ENCODE measurements at regions not wholly inside any gene's neighbourhood (a gene's known extent, or its start where the extent isn't known, plus 50 kb on each side); places are given as distances from the start of the nearest gene placed in this dataset.

DNA sequence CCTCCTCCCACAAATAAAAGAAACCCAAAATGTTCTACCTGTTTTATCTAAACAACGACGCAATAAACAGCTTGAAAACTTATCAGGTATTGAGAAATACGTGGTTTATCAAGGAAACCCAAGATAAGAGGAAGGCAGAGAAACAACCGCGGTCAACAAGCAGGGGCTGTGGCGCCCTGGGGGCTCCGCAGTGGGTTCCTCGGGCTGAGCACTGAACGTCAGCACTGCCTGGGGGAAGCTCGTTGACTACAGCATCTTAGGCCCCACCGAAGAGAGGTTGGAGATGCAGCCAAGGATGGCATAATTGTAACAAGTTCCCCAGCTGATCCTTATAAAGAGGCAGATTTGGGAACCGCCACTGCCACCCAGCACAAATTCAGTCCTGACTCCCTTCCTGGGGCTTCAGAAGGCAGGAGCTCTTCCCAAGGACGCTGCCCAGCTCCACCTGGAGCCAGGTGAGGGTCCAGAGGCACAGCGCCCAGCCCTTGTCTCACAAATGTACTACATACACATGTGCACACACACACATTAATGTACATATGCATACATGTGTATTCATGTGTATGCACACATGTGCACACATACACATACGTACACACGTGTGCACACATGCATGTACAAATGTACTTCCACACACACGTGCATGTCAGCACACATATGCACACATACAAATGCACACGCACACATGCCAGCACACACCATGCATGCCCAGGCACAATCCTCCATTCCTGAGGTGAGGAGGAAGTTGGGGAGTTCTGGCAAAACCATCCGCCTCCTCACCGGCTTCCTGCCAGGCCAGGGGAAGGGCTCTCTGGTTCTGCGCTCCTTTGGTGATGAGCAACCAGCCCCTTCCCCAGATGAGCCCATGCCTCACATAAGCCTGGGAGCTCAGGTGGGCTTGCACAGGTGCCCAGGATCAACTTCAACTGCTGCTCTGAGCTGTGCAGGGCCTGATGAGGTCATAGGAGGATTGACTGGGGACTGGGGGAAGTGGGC is 251.1 kb downstream of the NPHP4 start:
- no peaks in the 10 kb centered on the region for H3K36me3 ChIP-seq (ENCODE audit: control insufficient read depth, insufficient read depth, low read length)
- H3K9me3 ChIP-seq (ENCODE audit: control insufficient read depth, low read length), result no peaks in the 10 kb centered on the region
- no peaks in the 10 kb centered on the region for H3K4me1 ChIP-seq (ENCODE audit: control insufficient read depth, insufficient read depth, low read length, poor library complexity, severe bottlenecking)
- no peak overlapping the region for H3K27ac ChIP-seq (ENCODE audit: low read depth, low read length, severe bottlenecking)
- H3K4me3 ChIP-seq (ENCODE audit: extremely low read depth, insufficient read depth, low read length, poor library complexity, severe bottlenecking), result no peak overlapping the region
- WGBS, 2 experiments (ENCODE audit: insufficient coverage in 2 of 2), result 90 to 91% methylated on average over 15 to 19 of the region's 21 CpGs

GRCh38 chr1:5740450-5740849 is 251.8 kb downstream of the NPHP4 start:
- Histone ChIP-seq H3K9me3 (ENCODE audit: control insufficient read depth, low read length) (no peaks in the 10 kb centered on the region), H3K27ac (ENCODE audit: low read depth, low read length, severe bottlenecking) (no peak overlapping the region), H3K4me3 (ENCODE audit: extremely low read depth, insufficient read depth, low read length, poor library complexity, severe bottlenecking) (no peak overlapping the region), H3K4me1 (ENCODE audit: control insufficient read depth, insufficient read depth, low read length, poor library complexity, severe bottlenecking) (no peaks in the 10 kb centered on the region), H3K36me3 (ENCODE audit: control insufficient read depth, insufficient read depth, low read length) (no peaks in the 10 kb centered on the region)
- WGBS, 2 experiments (ENCODE audit: insufficient coverage in 2 of 2), result 94 to 96% methylated on average over 4 to 7 of the region's 7 CpGs

DNA sequence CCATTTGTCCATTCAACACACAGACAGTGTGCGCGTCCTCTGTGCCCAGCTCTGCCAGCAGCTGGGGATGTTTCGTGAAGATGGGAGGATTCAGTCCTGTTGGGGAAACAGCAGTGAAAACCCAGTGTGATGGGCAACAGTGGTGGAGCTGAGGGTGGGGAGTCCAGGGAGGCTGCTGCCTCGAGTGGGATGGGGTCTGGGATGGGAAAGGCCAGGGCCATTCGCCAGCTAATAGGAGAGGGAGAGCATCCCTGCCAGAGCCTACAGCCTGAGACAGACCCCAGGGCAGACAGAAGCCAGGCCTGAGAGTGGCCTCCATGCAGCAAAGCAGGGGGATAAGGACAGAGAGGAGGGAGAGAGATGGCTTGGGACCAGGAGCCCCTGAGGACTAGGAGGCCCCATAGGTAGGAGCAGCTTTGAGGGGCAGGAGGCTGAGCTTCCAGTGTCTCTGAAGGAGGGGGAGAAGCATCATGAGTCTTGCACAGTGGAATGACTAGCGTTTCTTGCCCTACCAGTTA is 252.6 kb downstream of the NPHP4 start:
- Histone ChIP-seq H3K27ac (ENCODE audit: low read depth, low read length, severe bottlenecking) (no peak overlapping the region), H3K4me3 (ENCODE audit: extremely low read depth, insufficient read depth, low read length, poor library complexity, severe bottlenecking) (no peak overlapping the region), H3K9me3 (ENCODE audit: control insufficient read depth, low read length) (no peaks in the 10 kb centered on the region), H3K4me1 (ENCODE audit: control insufficient read depth, insufficient read depth, low read length, poor library complexity, severe bottlenecking) (no peaks in the 10 kb centered on the region), H3K36me3 (ENCODE audit: control insufficient read depth, insufficient read depth, low read length) (no peaks in the 10 kb centered on the region)
- 76 to 79% methylated on average over 5 to 6 of the region's 6 CpGs for WGBS, 2 experiments (ENCODE audit: insufficient coverage in 2 of 2)

- Histone ChIP-seq H3K36me3 (ENCODE audit: control insufficient read depth, insufficient read depth, low read length) (no peaks in the 10 kb centered on the region), H3K4me1 (ENCODE audit: control insufficient read depth, insufficient read depth, low read length, poor library complexity, severe bottlenecking) (no peaks in the 10 kb centered on the region)
- WGBS, 2 experiments (ENCODE audit: insufficient coverage in 2 of 2), result 88 to 95% methylated on average over 6 to 8 of the region's 8 CpGs
These were observed 253.2 kb downstream of the NPHP4 start for GRCh38 chr1:5738911-5739462.

DNA sequence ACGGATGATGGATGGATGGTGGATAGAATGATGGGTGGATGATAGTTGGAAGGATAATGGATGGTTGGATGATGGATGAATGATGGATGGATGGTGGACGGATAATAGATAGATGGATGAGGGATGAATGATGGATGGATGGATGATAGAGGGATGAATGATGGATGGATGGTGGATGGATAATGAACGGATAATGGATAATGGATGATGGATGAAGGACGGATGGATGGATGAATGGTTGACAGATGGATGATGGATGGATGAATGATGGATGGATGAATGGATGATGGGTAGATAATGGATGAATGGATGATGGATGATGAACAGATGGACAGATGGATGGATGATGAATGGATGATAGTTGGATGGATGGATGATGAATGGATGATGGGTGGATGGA is 255.1 kb downstream of the NPHP4 start:
- WGBS, 2 experiments (ENCODE audit: insufficient coverage in 2 of 2), result 74 to 77% methylated on average over 4 of the region's 4 CpGs
- no peaks in the 10 kb centered on the region for H3K36me3 ChIP-seq (ENCODE audit: control insufficient read depth, insufficient read depth, low read length)
- no peak overlapping the region for H3K4me3 ChIP-seq (ENCODE audit: extremely low read depth, insufficient read depth, low read length, poor library complexity, severe bottlenecking)
- no peaks in the 10 kb centered on the region for H3K4me1 ChIP-seq (ENCODE audit: control insufficient read depth, insufficient read depth, low read length, poor library complexity, severe bottlenecking)
- no peak overlapping the region for H3K27ac ChIP-seq (ENCODE audit: low read depth, low read length, severe bottlenecking)
- no peaks in the 10 kb centered on the region for H3K9me3 ChIP-seq (ENCODE audit: control insufficient read depth, low read length)

More at GRCh38 chr1:5738911-5739462, 253.2 kb downstream of the NPHP4 start:
- Histone ChIP-seq H3K9me3 (ENCODE audit: control insufficient read depth, low read length) (no peaks in the 10 kb centered on the region), H3K4me3 (ENCODE audit: extremely low read depth, insufficient read depth, low read length, poor library complexity, severe bottlenecking) (no peak overlapping the region), H3K27ac (ENCODE audit: low read depth, low read length, severe bottlenecking) (no peak overlapping the region)

DNA sequence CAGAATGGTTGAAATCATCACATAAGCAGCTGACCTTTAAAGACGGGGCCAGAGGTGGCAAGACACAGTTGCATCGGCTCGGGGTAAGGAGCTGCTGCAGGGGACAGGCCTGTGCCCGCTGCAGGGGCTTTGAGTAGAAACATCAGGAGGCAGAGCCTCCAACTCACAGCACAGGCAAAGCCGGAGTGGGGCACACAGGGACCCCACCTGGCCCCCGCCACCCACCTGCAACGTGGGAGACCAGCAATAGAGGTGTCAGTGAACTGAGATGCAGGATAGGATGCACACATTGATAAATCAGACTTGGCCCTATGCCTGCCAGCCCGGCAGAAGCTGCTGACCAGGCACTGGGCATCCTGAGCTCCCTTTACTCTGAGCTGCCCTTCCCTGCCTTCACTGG is 257.2 kb downstream of the NPHP4 start:
- 82 to 86% methylated on average over 8 of the region's 8 CpGs for WGBS, 2 experiments (ENCODE audit: insufficient coverage in 2 of 2)
- Histone ChIP-seq H3K4me1 (ENCODE audit: control insufficient read depth, insufficient read depth, low read length, poor library complexity, severe bottlenecking) (no peaks in the 10 kb centered on the region), H3K27ac (ENCODE audit: low read depth, low read length, severe bottlenecking) (no peak overlapping the region), H3K4me3 (ENCODE audit: extremely low read depth, insufficient read depth, low read length, poor library complexity, severe bottlenecking) (no peak overlapping the region), H3K9me3 (ENCODE audit: control insufficient read depth, low read length) (no peaks in the 10 kb centered on the region), H3K36me3 (ENCODE audit: control insufficient read depth, insufficient read depth, low read length) (no peaks in the 10 kb centered on the region)

- Histone ChIP-seq H3K4me3 (ENCODE audit: extremely low read depth, insufficient read depth, low read length, poor library complexity, severe bottlenecking) (no peak overlapping the region), H3K27ac (ENCODE audit: low read depth, low read length, severe bottlenecking) (no peak overlapping the region), H3K9me3 (ENCODE audit: control insufficient read depth, low read length) (no peaks in the 10 kb centered on the region), H3K36me3 (ENCODE audit: control insufficient read depth, insufficient read depth, low read length) (no peaks in the 10 kb centered on the region), H3K4me1 (ENCODE audit: control insufficient read depth, insufficient read depth, low read length, poor library complexity, severe bottlenecking) (no peaks in the 10 kb centered on the region)
- WGBS, 2 experiments (ENCODE audit: insufficient coverage in 2 of 2), result 82 to 92% methylated on average over 3 to 7 of the region's 8 CpGs
These were observed 257.8 kb downstream of the NPHP4 start for GRCh38 chr1:5734414-5734813.

GRCh38 chr1:5733596-5733995 is 258.6 kb downstream of the NPHP4 start:
- 83 to 88% methylated on average over 9 to 12 of the region's 13 CpGs for WGBS, 2 experiments (ENCODE audit: insufficient coverage in 2 of 2)
- H3K4me3 ChIP-seq (ENCODE audit: extremely low read depth, insufficient read depth, low read length, poor library complexity, severe bottlenecking), result no peak overlapping the region
- no peaks in the 10 kb centered on the region for H3K36me3 ChIP-seq (ENCODE audit: control insufficient read depth, insufficient read depth, low read length)
- H3K9me3 ChIP-seq (ENCODE audit: control insufficient read depth, low read length), result no peaks in the 10 kb centered on the region
- H3K27ac ChIP-seq (ENCODE audit: low read depth, low read length, severe bottlenecking), result no peak overlapping the region
- H3K4me1 ChIP-seq (ENCODE audit: control insufficient read depth, insufficient read depth, low read length, poor library complexity, severe bottlenecking), result no peaks in the 10 kb centered on the region

GRCh38 chr1:5731110-5731423 is 261.2 kb downstream of the NPHP4 start:
- 88 to 91% methylated on average over 3 to 5 of the region's 5 CpGs for WGBS, 2 experiments (ENCODE audit: insufficient coverage in 2 of 2)
- Histone ChIP-seq H3K36me3 (ENCODE audit: control insufficient read depth, insufficient read depth, low read length) (no peaks in the 10 kb centered on the region), H3K4me3 (ENCODE audit: extremely low read depth, insufficient read depth, low read length, poor library complexity, severe bottlenecking) (no peak overlapping the region), H3K27ac (ENCODE audit: low read depth, low read length, severe bottlenecking) (no peak overlapping the region), H3K4me1 (ENCODE audit: control insufficient read depth, insufficient read depth, low read length, poor library complexity, severe bottlenecking) (no peaks in the 10 kb centered on the region), H3K9me3 (ENCODE audit: control insufficient read depth, low read length) (no peaks in the 10 kb centered on the region)

GRCh38 chr1:5730272-5731109 is 261.7 kb downstream of the NPHP4 start:
- WGBS, 2 experiments (ENCODE audit: insufficient coverage in 2 of 2), result 89 to 91% methylated on average over 12 of the region's 16 CpGs
- no peak overlapping the region for H3K4me3 ChIP-seq (ENCODE audit: extremely low read depth, insufficient read depth, low read length, poor library complexity, severe bottlenecking)
- H3K9me3 ChIP-seq (ENCODE audit: control insufficient read depth, low read length), result no peaks in the 10 kb centered on the region
- no peaks in the 10 kb centered on the region for H3K36me3 ChIP-seq (ENCODE audit: control insufficient read depth, insufficient read depth, low read length)
- H3K4me1 ChIP-seq (ENCODE audit: control insufficient read depth, insufficient read depth, low read length, poor library complexity, severe bottlenecking), result no peaks in the 10 kb centered on the region
- H3K27ac ChIP-seq (ENCODE audit: low read depth, low read length, severe bottlenecking), result no peak overlapping the region

Data from mesodermal cell (in vitro differentiated cells).